Thymus (tissue), 11 donors: ENCODE measurements at regions not wholly inside any gene's neighbourhood (a gene's known extent, or its start where the extent isn't known, plus 50 kb on each side); places are given as distances from the start of the nearest gene placed in this dataset.

ENCODE experiments used
- DNase-seq, 9 donors: peaks; one replicate each; pipeline ENCODE4 v3.0.0-alpha.2; 2013; ENCODE audit warnings: low spot score in 9 of 9, low read depth in 6 of 9, missing footprints in 1 of 9
- H3K27ac ChIP-seq, 2 donors: one replicate each; pipeline ENCODE4 v1.5.1; 2013; ENCODE audit warnings: control low read depth in 1 of 2, low read depth in 1 of 2, low read length in 1 of 2, mild to moderate bottlenecking in 1 of 2, moderate library complexity in 1 of 2
- H3K27me3 ChIP-seq, 2 donors: one replicate each; pipeline ENCODE4 v1.5.1; 2013; ENCODE audit warnings: low read length in 1 of 2; ENCODE audit not compliant: control insufficient read depth in 2 of 2, insufficient read depth in 1 of 2
- H3K36me3 ChIP-seq, 2 donors: one replicate each; pipeline ENCODE4 v1.5.1; 2013; ENCODE audit warnings: low read length in 1 of 2, mild to moderate bottlenecking in 1 of 2, moderate library complexity in 1 of 2; ENCODE audit not compliant: control insufficient read depth in 2 of 2, insufficient read depth in 2 of 2
- H3K4me1 ChIP-seq, 2 donors: one replicate each; pipeline ENCODE4 v1.5.1; 2013; ENCODE audit warnings: low read length in 2 of 2; ENCODE audit not compliant: control insufficient read depth in 2 of 2, insufficient read depth in 2 of 2
- H3K4me3 ChIP-seq, 2 donors: one replicate each; pipeline ENCODE4 v1.5.1; 2013; ENCODE audit warnings: low read length in 2 of 2, control low read depth in 1 of 2, mild to moderate bottlenecking in 1 of 2
- H3K9me3 ChIP-seq, 2 donors: one replicate each; pipeline ENCODE4 v1.5.1; 2013; ENCODE audit warnings: low read length in 1 of 2, mild to moderate bottlenecking in 1 of 2; ENCODE audit not compliant: control insufficient read depth in 2 of 2, insufficient read depth in 1 of 2
- WGBS: extraction: QIAGEN DNeasy Blood & Tissue Kit; methylation state at CpG from one replicate; pipeline ENCODE4 v1.1.7; 2013; 5-methylcytosine and 5-hydroxymethylcytosine counted together
- donor health status: healthy.

DNA sequence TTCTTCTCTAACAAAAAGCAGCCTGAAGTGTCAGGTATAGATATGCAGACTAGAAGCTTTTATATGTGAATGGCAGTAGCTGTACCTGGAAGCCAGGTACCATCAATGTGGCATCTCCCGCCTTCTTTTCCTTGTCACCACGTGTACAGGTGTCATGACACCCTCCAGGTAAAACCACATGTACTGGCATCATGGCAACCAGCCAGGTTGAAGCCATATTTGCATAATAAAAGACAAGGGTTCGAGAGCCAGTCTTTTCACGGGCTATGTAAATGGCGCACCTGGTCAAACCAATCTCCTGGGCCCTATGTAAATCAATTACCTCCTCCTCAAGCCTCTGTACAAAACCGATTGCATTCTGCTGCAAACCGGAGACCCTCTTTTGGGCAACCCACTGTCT lies 541.3 kb downstream of the CDH11 start:
- H3K9me3 ChIP-seq = no peaks in the 10 kb centered on the region
- H3K27me3 ChIP-seq = no peaks in the 10 kb centered on the region
- no peak for DNase-seq
- no peak overlapping the region for H3K27ac ChIP-seq
- WGBS = 84% methylated on average over 7 of the region's 7 CpGs
- H3K36me3 ChIP-seq = no peaks in the 10 kb centered on the region
- H3K4me1 ChIP-seq = no peaks in the 10 kb centered on the region
- H3K4me3 ChIP-seq = no peak overlapping the region

DNA sequence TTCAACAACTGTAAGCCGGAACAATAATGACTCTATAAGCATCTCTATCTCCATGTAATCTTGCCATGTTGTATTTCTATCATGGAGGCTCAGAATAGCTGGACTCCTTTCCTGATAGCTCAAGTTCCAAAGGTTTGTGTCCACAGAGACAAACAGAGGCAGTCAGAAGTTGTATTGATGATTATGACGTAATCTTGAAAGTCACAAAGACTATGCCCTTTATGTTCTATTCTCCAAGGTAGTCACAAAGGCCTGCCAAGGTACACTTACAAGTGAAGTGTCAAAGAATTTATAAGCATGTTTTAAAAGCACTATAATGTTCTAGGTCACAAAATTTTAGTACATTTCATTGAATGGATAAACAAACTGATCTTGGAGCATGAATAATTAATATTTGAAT lies 542.2 kb downstream of the CDH11 start:
- Histone ChIP-seq H3K27me3 (no peaks in the 10 kb centered on the region), H3K4me1 (no peaks in the 10 kb centered on the region), H3K27ac (no peak overlapping the region), H3K36me3 (no peaks in the 10 kb centered on the region), H3K9me3 (no peaks in the 10 kb centered on the region), H3K4me3 (no peak overlapping the region)
- 94% methylated on average over 2 of the region's 2 CpGs for WGBS
- no peak for DNase-seq

DNA sequence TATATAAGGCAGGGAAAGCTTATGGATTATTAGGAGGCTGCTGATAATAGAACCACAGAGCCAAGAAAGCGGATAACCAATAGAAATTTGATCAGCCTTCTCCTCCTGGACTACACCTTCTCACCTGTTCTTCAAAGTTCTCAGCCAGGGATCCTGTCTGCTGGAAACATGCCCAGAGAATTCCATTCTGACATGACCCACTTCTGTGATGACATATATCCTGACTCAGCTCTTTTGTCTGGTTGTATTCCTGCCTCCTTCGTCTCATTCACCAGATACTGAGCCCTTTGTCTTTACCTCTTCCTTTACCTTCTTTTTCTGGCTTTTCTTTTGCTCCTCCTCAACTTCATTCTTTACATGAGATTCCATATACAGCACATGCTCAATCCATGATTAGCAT lies 576.1 kb downstream of the CDH11 start:
- Histone ChIP-seq H3K27me3 (no peaks in the 10 kb centered on the region), H3K27ac (no peak overlapping the region), H3K36me3 (no peaks in the 10 kb centered on the region), H3K4me1 (no peaks in the 10 kb centered on the region), H3K9me3 (no peaks in the 10 kb centered on the region), H3K4me3 (no peak overlapping the region)
- peak in 1 of 9 donors; percentile 1 for DNase-seq
- WGBS = 90% methylated on average over 2 of the region's 2 CpGs

DNA sequence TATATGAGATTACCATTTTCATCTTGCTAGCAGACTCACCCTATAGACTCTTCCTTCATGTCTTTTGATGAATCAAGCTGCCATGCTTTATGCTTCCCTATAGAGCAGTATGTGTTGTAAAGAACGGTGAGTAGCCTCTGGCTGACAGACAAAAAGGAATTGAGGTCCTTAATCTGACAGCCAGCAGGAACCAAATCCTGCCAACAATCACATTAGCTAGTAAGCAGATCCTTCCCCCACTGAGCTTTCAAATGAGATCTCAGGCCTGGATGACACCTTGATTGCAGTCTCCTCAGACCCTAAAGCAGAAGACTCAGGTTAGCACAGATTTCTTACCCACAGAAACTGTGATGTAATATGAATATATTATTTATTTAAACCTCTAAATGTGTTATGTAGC lies 577.0 kb downstream of the CDH11 start:
- WGBS = 70% methylated on average over 1 of the region's 1 CpG
- no peak for DNase-seq
- Histone ChIP-seq H3K4me3 (no peak overlapping the region), H3K36me3 (no peaks in the 10 kb centered on the region), H3K4me1 (no peaks in the 10 kb centered on the region), H3K27ac (no peak overlapping the region), H3K27me3 (no peaks in the 10 kb centered on the region), H3K9me3 (no peaks in the 10 kb centered on the region)

DNA sequence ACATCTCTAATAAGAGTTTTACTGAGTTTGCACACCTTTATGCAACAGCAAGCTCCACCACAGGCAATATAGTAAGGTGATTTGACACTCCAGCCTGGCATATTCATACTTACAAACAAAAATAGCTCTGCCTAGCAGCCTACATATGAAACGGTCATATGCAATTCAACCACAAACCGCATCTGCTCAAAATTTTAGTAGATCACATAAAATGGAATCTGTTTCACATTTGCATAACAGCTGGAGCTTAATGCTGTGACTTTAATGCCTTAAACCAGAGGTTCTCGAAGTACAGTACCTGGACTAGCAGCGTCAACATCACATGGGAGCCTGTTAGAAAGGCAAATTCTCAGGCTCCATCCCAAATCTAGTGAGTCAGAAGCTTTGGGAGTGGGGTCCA lies 578.4 kb downstream of the CDH11 start:
- no peaks in the 10 kb centered on the region for H3K4me1 ChIP-seq
- 89% methylated on average over 4 of the region's 4 CpGs for WGBS
- no peaks in the 10 kb centered on the region for H3K27me3 ChIP-seq
- no peaks in the 10 kb centered on the region for H3K36me3 ChIP-seq
- no peak for DNase-seq
- no peak overlapping the region for H3K4me3 ChIP-seq
- no peak overlapping the region for H3K27ac ChIP-seq
- no peaks in the 10 kb centered on the region for H3K9me3 ChIP-seq

DNA sequence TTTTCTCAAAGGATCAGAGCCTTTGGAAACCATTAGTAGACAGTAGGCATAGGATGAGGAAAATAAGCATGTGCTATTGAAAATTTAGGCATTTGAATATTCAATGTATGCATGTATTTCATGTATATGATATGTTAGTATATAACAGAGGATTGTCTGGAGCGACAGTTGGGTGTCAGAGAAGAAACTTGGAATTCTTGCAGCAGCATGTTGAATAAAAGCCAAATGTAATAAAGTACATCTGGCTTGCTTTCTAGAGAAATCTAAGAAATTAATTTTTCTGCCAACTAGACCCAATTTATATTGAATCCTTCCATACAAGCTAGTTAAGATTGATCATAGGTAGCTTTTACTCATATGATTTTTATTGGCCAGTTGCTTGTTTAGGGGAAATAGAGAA lies 578.8 kb downstream of the CDH11 start:
- Histone ChIP-seq H3K9me3 (no peaks in the 10 kb centered on the region), H3K4me1 (no peaks in the 10 kb centered on the region), H3K4me3 (no peak overlapping the region), H3K36me3 (no peaks in the 10 kb centered on the region), H3K27ac (no peak overlapping the region), H3K27me3 (no peaks in the 10 kb centered on the region)
- DNase-seq = no peak
- WGBS = 91% methylated on average over 1 of the region's 1 CpG

DNA sequence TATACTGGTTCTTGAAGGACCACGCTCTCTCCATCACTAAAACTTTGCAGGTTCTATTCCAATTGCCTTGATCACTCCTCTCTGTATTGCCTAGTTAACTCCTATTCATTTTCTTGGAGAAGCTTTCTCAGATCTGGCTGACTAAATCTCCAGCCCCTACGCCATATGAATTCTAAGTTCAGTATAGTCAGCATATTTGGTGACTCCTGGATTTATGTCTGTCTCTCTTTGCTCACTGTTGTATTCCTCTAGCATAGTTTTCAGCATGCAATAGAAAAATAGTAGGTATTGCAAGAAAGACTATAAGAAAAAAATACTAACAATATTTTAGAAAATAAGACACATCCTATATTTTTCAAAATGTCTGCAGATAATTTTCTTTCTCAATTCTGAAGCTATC lies 579.7 kb downstream of the CDH11 start:
- Histone ChIP-seq H3K27me3 (no peaks in the 10 kb centered on the region), H3K4me3 (no peak overlapping the region), H3K4me1 (no peaks in the 10 kb centered on the region), H3K27ac (no peak overlapping the region), H3K9me3 (no peaks in the 10 kb centered on the region), H3K36me3 (no peaks in the 10 kb centered on the region)
- DNase-seq = no peak
- 87% methylated on average over 2 of the region's 2 CpGs for whole genome bisulfite sequencing

DNA sequence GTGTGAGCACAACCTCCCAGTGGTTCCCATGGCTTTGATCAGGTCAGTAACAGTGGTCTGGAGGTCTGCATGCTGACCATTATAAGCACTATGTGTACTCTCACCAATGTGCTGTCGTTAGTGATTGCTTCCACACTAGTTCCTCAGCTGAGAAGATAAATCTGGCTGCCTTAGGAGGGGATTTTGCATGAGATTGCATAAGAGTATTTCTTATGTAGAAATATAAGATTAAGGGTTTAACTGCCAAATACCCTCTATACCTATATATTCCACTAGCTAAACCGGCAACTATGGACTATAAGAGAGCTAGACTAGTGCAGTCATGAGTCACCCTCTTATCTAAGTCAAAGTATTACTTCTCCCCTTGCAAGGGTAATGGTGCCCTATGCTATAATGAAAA lies 580.2 kb downstream of the CDH11 start:
- H3K4me1 ChIP-seq = no peaks in the 10 kb centered on the region
- no peaks in the 10 kb centered on the region for H3K36me3 ChIP-seq
- WGBS = 56% methylated on average over 2 of the region's 2 CpGs
- no peak for DNase-seq
- H3K27ac ChIP-seq = no peak overlapping the region
- no peak overlapping the region for H3K4me3 ChIP-seq
- no peaks in the 10 kb centered on the region for H3K27me3 ChIP-seq
- no peaks in the 10 kb centered on the region for H3K9me3 ChIP-seq

DNA sequence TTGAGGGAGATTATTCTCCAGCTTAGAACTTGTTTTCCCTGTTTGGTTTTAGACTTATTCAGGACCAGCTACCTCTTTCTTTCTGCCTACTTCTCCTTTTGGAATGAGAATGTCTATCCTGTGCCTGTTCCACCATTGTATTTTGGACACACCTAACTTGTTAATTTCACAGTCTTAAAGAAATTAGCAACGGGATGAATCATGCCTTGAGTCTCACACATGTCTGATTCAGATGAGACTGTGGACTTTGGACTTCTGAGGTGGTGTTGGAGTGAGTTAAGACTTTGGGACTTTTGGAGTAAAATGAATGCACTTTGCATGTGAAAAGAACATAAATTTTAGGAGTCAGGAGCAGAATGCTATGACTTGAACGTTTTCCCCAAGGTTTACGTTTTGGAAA lies 581.4 kb downstream of the CDH11 start:
- H3K27me3 ChIP-seq = no peaks in the 10 kb centered on the region
- 79% methylated on average over 3 of the region's 3 CpGs for WGBS
- no peaks in the 10 kb centered on the region for H3K4me1 ChIP-seq
- no peaks in the 10 kb centered on the region for H3K9me3 ChIP-seq
- no peak overlapping the region for H3K27ac ChIP-seq
- H3K4me3 ChIP-seq = no peak overlapping the region
- no peaks in the 10 kb centered on the region for H3K36me3 ChIP-seq
- no peak for DNase-seq

DNA sequence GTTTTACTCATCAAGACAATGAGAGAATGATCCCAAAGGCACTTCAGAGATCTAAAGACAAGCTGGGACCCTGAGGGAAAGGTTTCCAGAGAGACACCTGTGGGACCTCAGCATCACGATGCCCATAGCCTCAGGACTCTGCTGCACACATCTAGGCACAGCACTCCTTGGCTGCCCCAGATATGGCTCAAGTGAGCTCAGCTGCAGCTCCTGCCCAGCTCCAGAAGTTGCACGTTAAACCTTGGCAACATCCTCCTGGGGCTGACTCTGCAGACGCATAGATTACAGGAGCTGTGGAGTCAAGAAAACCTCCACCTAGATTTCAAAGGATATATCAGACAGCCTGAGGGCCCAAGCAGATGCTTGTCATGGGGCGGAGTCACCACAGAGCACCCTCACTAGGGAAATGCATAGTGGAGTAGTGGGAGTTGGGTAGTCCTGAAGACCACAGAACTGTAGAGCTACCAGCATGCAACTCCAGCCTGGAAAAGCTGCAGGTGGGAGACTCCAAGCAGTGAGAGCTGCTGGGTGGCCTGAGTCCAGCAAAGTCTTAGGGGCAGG lies 582.0 kb downstream of the CDH11 start:
- 90% methylated on average over 4 of the region's 4 CpGs for WGBS
- Histone ChIP-seq H3K36me3 (no peaks in the 10 kb centered on the region), H3K4me1 (no peaks in the 10 kb centered on the region), H3K4me3 (no peak overlapping the region), H3K27me3 (no peaks in the 10 kb centered on the region), H3K9me3 (no peaks in the 10 kb centered on the region), H3K27ac (no peak overlapping the region)
- DNase-seq = no peak
